ENCODE measurements at regions not wholly inside any gene's neighbourhood (a gene's known extent, or its start where the extent isn't known, plus 50 kb on each side); places are given as distances from the start of the nearest gene placed in this dataset.

GRCh38 chr5:98541641-98542040, 231.8 kb upstream of the RGMB start:
- TF ChIP-seq CTCF (IDR thresholded peaks at IDR 0.05) (no peak), POLR2A (IDR thresholded peaks at IDR 0.05) (no peak)
